Fibroblast of villous mesenchyme (primary cell): ENCODE measurements at regions not wholly inside any gene's neighbourhood (a gene's known extent, or its start where the extent isn't known, plus 50 kb on each side); places are given as distances from the start of the nearest gene placed in this dataset.

Experiments
- DNase-seq: peaks from one replicate; pipeline ENCODE4 v3.0.0-alpha.2; 2010; ENCODE audit warnings: low read depth
- H3K4me3 ChIP-seq: 2 replicates; pipeline ENCODE4 v1.5.1; 2011; ENCODE audit warnings: low read depth, mild to moderate bottlenecking, low read length
- CTCF ChIP-seq: IDR thresholded peaks from 2 replicates; pipeline ENCODE4 v1.5.1; 2012; ENCODE audit warnings: low read depth, mild to moderate bottlenecking, low read length; ENCODE audit not compliant: insufficient read depth

GRCh38 chr11:26086028-26086427 is 245.9 kb upstream of the ANO3 start:
- no peak for TF ChIP-seq CTCF
- H3K4me3 ChIP-seq, result no peak overlapping the region
- no peak for DNase-seq

- no peak for TF ChIP-seq CTCF
- no peak for DNase-seq
- no peak overlapping the region for H3K4me3 ChIP-seq
These were observed 244.6 kb upstream of the ANO3 start for GRCh38 chr11:26087120-26087935.

- no peak overlapping the region for H3K4me3 ChIP-seq
- TF ChIP-seq CTCF, result no peak
- peak; percentile 51 for DNase-seq
These were observed 243.5 kb upstream of the ANO3 start for GRCh38 chr11:26088391-26088790.

GRCh38 chr11:26090651-26091050 is 241.3 kb upstream of the ANO3 start:
- DNase-seq, result no peak
- TF ChIP-seq CTCF, result no peak
- no peak overlapping the region for H3K4me3 ChIP-seq

- no peak for DNase-seq
- no peak for TF ChIP-seq CTCF
These were observed 238.7 kb upstream of the ANO3 start for GRCh38 chr11:26093206-26093605.

GRCh38 chr11:26095340-26095739 is 236.6 kb upstream of the ANO3 start:
- TF ChIP-seq CTCF, result no peak
- no peak for DNase-seq
- no peak overlapping the region for H3K4me3 ChIP-seq

More at GRCh38 chr11:26093206-26093605, 238.7 kb upstream of the ANO3 start:
- no peak overlapping the region for H3K4me3 ChIP-seq

GRCh38 chr11:26096451-26096850 is 235.5 kb upstream of the ANO3 start:
- H3K4me3 ChIP-seq, result no peak overlapping the region
- TF ChIP-seq CTCF, result no peak
- DNase-seq, result no peak
